PC-3 (cell line): ENCODE measurements at regions not wholly inside any gene's neighbourhood (a gene's known extent, or its start where the extent isn't known, plus 50 kb on each side); places are given as distances from the start of the nearest gene placed in this dataset.

Source experiments
- CTCF ChIP-seq: fragments of 300-600 bp; sonication (generic); conservative IDR thresholded peaks from 2 replicates; pipeline ENCODE4 v1.5.1; 2017; ENCODE audit warnings: antibody characterized with exemption, low read depth, mild to moderate bottlenecking, low read length
- EZH2phosphoT487 ChIP-seq: fragments of 300-600 bp; sonication (generic); IDR thresholded peaks from 2 replicates; pipeline ENCODE4 v1.6.1; 2018; ENCODE audit warnings: mild to moderate bottlenecking, antibody characterized with exemption, low read length, borderline replicate concordance

GRCh38 chr20:17795501-17796071 is 95.8 kb downstream of the BANF2 start:
- TF ChIP-seq CTCF, result no peak
- TF ChIP-seq EZH2phosphoT487, result no peak
